Anterior cingulate cortex (tissue), 58 donors: ENCODE measurements at regions not wholly inside any gene's neighbourhood (a gene's known extent, or its start where the extent isn't known, plus 50 kb on each side); places are given as distances from the start of the nearest gene placed in this dataset.

Source experiments
- DNase-seq, 58 donors: peaks; one replicate each; lab custom pipeline; 2025; lab: John Stamatoyannopoulos, UW

- no peak for DNase-seq
Measured at GRCh38 chr3:187987187-187987586, 166.8 kb upstream of the LPP start.

GRCh38 chr3:187987924-187988323 lies 166.0 kb upstream of the LPP start:
- no peak for DNase-seq

- DNase-seq: peak in 17 of 58 donors; percentile 4 to 48 (median 20)
Measured at GRCh38 chr3:187989575-187990153, 164.3 kb upstream of the LPP start.

DNA sequence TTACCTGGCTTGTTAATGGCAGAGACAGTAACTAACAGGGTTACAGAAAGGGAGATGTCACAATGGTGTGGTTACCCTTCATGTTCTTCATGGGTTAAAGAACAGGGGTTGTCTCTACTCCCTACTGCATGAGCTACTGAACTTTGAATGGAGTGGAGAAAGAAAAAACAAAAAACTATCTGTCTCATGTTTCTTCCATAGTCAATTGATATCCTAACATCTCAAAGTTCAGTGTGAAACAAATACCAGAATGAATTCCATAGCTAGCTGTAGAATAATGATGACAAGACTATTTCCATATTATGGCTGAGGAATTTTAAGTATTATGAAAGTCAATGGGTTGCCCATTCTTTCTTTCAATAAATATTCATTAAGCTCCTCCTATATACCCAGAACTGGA lies 161.3 kb upstream of the LPP start:
- no peak for DNase-seq

GRCh38 chr3:187994221-187995042 lies 159.5 kb upstream of the LPP start:
- no peak for DNase-seq

DNA sequence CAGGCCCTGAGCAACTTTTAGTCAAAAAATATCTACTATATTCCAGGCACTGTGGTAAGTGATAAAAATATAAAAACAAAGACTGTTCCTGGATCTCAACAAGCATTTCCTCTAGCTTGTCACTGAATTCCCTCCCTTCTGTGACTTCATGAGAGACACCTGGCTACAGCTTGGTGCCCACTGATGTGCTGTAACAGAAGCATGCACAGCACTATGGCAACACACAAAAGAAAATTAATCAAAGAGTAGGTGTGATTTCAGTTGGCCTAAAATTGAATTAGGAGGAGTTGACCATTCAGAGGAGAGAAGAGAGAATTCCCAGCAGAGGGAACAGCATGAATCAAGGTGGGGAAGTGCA lies 158.9 kb upstream of the LPP start:
- DNase-seq: no peak

DNA sequence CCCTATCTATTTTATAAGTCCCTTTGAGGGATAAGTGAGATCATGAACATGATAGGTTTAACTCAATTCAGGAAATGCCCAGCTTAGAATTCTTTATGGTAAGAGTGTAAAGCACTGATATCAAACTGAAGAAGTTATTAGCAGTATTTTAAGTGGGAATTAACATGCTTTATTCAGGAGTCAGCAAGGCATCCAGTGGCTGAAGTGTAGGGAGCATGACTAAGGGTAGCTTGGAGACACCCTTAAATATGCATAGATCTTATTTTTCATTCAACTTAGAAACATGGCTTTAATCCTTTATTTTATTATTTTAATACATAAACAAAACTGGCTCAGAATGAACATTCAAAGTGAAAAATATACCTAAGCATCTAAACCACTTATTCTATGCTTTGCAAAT lies 158.3 kb upstream of the LPP start:
- no peak for DNase-seq

DNA sequence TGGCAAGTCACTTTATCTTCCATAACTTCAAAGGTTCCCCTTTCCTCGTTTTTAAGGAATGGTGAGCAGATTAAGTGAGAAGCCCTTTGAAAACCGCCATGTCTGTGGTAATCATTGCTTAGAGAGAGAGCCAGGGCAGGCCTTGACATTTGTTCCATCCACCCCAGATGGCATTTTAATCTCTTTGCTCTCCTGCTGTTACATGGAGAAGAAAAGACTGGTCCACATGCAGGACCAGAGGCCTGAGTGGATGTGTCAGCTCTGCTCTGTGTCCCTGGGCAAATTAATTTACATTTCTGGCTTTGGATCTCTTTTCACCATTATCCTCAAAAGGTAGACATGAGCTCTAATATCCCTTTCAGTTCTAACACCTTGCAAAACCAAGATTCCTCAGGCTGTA lies 157.3 kb upstream of the LPP start:
- no peak for DNase-seq

DNA sequence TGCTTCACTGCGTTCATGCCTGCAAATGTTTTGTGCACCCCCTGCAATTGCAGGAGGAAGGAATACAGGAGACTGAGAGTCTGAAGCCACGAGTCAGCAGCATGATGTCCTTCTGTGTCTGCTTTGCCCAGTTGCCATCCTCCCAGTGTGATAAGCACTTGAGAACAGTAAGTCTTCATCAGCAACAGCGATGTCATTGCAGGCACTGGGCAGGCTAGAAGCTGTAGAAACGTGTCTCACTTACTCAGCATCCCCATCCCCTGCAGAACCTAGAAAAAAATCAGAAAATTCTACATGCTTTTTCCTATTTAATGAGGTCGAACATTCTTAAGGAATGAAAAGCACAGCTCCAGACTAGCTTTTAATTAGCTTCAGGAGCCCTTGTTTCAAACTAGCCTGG lies 156.5 kb upstream of the LPP start:
- no peak for DNase-seq

DNA sequence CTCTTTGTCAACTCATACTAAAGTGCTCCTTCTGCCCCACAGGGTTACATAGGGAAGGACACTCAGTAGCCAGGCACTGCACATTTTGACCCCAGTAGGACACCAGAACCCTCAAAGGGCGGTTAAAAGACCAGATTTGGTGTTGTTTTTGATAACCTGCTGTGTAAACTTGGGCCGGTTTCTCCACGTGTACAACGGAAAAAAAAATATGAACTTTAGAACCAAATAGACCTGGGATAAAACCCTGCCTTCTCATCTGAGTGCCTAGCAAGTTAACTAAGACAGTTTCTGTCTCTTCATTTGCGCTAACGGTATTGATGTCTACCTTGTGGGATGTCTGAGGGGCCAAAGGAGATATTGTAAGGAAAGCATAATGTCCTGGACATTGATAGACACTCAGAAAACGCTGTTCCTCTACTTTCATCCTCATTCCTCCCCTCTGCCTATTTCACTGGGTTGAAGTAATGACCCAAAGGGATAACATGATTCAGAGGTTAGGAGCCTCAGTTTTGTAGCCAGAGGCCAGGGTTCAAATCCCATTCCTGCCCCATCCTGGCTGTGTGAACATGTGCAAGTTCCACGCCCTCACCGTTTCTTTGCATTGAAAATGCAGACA lies 155.9 kb upstream of the LPP start:
- DNase-seq: no peak

- no peak for DNase-seq
Measured at GRCh38 chr3:187998611-187999010, 155.3 kb upstream of the LPP start.

DNA sequence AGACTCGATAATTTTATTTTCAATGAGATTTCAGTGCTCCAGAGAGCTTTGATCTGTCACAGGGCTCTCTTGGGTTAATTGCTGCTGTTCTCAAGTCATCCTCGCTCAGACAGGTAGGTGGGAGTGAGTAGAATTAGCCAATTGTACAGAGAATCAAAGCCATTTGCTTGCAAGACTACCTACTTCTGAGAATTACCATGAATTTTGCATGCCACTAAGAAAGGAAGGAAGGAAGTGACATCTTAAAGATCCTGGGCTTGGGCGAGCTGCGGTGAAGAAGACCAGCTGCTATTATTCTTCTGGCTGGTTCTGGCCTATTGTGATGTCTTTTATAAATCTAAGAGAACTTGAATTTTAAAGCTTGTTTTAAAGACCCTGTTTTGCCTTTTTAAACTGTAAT lies 154.1 kb upstream of the LPP start:
- no peak for DNase-seq

DNA sequence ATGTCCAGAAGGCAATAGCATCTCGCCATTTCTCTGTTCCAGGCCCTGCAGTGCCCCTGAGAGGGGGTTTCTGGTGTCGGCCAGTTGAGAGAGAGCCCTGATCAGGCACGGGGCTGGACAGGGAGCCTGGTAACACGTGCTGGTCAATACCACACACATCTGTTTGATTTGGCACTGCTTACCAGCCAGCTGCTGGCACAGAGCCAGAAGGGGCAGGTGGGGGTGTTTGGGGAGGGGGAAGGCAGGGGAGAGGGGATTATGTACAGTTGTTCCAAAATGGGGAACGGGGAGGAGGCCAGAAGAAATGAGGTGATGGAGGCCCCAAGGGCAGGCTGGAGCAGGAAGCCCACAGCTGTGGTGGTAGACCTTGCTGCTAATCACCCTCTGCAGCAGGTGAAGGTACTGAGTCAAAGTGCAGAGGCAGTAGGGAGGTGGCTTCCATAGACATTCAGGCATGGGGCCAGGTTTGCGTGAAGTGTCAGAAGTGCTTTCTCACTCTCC lies 153.5 kb upstream of the LPP start:
- DNase-seq: no peak

DNA sequence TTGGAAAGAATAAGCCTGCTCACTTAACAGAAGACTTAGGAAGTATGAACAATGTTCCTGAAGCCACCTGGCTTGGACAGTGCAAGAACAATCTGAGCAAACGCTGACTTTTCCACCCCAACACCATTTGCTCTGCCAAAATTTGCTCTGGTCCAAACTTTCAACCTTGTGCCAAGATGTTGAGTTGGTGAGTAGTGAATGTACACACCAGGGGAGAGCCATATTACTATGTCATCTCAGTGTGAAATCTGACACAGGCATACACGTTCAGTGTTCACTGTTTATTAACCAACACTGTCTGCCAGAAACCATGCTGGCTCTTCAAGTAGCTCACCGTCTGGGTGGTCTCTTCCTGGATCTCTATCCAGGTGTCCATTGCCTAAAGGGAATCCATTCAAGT lies 152.9 kb upstream of the LPP start:
- no peak for DNase-seq

DNA sequence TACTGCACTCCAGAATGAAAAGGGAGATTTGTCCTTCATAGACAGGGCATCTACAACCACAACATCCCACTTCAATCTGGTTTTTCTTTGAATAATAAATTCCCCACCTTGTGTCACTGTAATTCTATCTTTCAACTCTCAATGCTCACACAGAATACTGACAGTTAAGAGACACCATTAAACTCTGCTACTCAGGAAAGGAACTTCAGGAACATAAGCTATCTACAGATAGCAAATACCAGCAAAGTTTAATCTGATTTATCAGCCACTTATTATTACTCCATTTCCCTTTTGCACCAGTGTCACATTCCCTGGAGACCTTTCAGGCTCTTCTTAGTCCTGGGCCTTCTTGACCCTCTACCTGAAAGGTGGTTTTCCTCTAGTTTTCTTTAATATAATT lies 152.0 kb upstream of the LPP start:
- DNase-seq: no peak

- no peak for DNase-seq
Measured at GRCh38 chr3:188002626-188003138, 151.3 kb upstream of the LPP start.

GRCh38 chr3:188003188-188004171 lies 150.5 kb upstream of the LPP start:
- DNase-seq: no peak

DNA sequence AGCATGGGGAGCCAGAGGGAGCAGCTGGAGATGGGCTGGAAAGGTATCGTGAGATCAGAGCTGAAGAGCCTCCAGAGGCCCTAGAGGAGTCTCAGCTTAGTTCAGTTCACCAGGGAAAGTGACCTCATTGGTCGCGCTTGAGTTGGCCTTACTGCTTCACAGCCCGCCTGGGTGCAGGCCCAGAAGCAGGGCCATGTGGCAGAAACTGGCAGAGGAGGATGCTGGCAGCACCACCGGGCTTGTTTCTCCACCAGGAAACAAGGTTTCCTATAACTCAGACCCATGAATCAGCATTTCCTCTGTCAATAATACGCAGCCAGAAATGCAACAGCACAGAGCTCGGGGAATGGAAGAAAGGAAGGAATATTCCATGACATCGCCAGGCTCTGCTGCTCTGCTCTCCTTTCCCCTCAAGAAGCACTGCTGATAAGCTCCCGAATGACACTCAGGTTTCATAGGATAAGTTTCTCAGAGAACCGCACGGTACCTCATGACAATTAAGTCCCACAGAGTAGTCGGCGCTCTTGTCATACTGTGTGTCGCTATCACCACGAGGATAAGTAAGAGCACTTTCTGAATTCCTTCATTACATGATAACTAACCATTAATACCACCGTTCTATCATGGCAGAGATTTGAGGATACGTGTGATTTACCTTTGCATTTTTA lies 147.1 kb upstream of the LPP start:
- DNase-seq: peak in 43 of 58 donors; percentile 4 to 77 (median 43)

- DNase-seq: no peak
Measured at GRCh38 chr3:188007897-188008296, 146.1 kb upstream of the LPP start.
